SK-N-MC (cell line): ENCODE measurements at regions not wholly inside any gene's neighbourhood (a gene's known extent, or its start where the extent isn't known, plus 50 kb on each side); places are given as distances from the start of the nearest gene placed in this dataset.

ENCODE experiments used
- DNase-seq: peaks from one replicate; pipeline ENCODE4 v3.0.0-alpha.2; 2011; ENCODE audit warnings: low read depth, low spot score
- H3K27ac ChIP-seq: fragments of 200-600 bp; sonication (generic); 2 replicates; pipeline ENCODE4 v1.5.1; 2016; ENCODE audit warnings: mixed run types
- H3K36me3 ChIP-seq: fragments of 200-600 bp; sonication (generic); 2 replicates; pipeline ENCODE4 v1.6.1; 2017; ENCODE audit warnings: antibody characterized with exemption, low read length, mixed read lengths; ENCODE audit not compliant: insufficient read depth
- H3K4me3 ChIP-seq: fragments of 200-600 bp; sonication (generic); 2 replicates; pipeline ENCODE4 v1.5.1; 2016
- H3K9ac ChIP-seq: fragments of 200-600 bp; sonication (generic); 2 replicates; pipeline ENCODE4 v1.8.0; 2017; ENCODE audit warnings: mixed run types, mixed read lengths; ENCODE audit not compliant: insufficient read length
- H3K9me3 ChIP-seq: fragments of 200-600 bp; sonication (generic); 2 replicates; pipeline ENCODE4 v1.6.1; 2017; ENCODE audit warnings: low read depth, mild to moderate bottlenecking, antibody characterized with exemption, low read length, moderate library complexity, mixed read lengths
- EZH2 ChIP-seq: fragments of 200-600 bp; sonication (generic); IDR thresholded peaks from one replicate; pipeline ENCODE4 v1.6.1; 2017; ENCODE audit warnings: antibody characterized with exemption
- FOXP2 ChIP-seq: optimal IDR thresholded peaks from 2 replicates; pipeline ENCODE3; 2011; ENCODE audit warnings: mild to moderate bottlenecking, moderate library complexity; ENCODE audit not compliant: insufficient read depth; ENCODE audit errors: extremely low read length, control extremely low read depth
- POLR2AphosphoS5 ChIP-seq: IDR thresholded peaks from 2 replicates; pipeline ENCODE4 v1.6.1; 2012; ENCODE audit warnings: mild to moderate bottlenecking, low read depth, low read length, borderline replicate concordance

DNA sequence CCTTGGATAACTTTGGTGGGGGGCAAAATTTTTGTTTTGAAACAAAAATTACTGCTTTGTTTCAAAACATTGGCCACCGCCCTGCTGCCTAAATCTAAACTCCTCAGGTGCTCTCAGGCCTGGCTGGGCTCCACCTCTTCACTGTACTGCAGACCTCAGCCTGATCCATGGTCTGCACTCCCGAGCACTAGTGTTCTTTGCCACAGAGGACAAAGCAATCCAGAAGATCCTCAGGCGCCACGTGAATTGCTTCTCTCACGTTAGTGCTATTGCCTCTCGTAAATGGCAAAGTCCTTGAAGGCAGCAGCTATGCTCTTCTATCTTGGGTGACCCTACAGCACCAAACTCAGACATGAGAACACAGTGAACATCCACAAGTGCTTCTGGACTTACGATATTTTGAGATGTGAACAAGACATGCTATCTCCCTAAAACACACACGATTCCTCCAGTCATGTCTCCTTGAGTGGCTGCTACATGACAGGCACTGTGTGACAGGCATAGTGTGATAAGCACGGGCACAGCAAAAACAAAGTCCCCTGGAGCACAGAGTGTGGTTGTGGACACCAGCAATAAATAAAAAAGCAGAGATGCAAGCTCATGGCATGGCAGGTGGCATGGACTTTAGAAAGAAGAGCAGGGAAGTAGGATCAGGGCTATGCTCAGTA, 582.1 kb upstream of the DPP6 start:
- TF ChIP-seq EZH2 = no peak
- TF ChIP-seq FOXP2 = no peak
- TF ChIP-seq POLR2AphosphoS5 = no peak
- Histone ChIP-seq H3K9ac (no peak overlapping the region), H3K4me3 (no peak overlapping the region), H3K27ac (no peak overlapping the region), H3K9me3 (no peaks in the 10 kb centered on the region), H3K36me3 (no peaks in the 10 kb centered on the region)
- no peak for DNase-seq

DNA sequence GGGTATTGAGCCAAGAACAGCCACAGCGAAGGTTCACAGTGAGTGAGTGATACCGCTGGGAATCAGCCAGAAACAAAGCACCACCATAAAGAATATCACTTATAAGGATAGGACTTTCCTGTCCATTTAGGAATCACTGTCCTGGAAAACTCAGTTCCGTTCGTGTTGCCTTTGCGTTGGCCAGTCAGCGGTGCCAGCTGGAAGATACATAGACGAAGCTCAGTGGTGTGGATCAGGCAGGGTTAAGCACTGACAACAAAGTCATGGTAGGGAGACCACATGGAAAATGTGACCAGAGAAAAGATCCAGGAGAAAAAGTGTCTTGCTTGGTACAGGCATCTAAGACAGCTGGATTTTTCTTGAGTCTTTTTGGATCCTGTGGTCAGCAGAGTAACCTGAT, 579.7 kb upstream of the DPP6 start:
- TF ChIP-seq POLR2AphosphoS5 = no peak
- TF ChIP-seq EZH2 = no peak
- no peak for TF ChIP-seq FOXP2
- Histone ChIP-seq H3K9me3 (no peaks in the 10 kb centered on the region), H3K9ac (no peak overlapping the region), H3K36me3 (no peaks in the 10 kb centered on the region), H3K27ac (no peak overlapping the region), H3K4me3 (no peak overlapping the region)
- DNase-seq = no peak

DNA sequence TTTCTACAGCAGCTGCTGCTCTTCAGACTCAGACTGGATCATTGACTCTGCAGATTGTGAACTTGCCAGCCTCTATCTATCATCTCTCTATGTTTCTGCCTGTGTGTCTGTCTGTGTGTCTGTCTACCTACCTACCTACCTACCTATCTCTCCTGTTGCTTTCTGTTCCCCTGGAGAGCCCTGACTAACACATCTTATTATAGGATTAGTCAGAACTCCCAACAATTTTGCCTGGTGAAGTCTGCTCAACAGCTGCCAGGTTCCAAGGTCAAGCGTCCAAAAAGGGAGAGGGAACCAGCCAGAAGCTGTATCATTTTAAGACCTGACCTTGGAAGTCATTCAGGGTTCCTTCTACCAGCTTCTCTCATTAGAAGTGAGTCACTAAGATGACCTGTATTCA, 579.0 kb upstream of the DPP6 start:
- Histone ChIP-seq H3K9ac (no peak overlapping the region), H3K36me3 (no peaks in the 10 kb centered on the region), H3K9me3 (no peaks in the 10 kb centered on the region), H3K4me3 (no peak overlapping the region), H3K27ac (no peak overlapping the region)
- no peak for DNase-seq
- TF ChIP-seq EZH2 = no peak

DNA sequence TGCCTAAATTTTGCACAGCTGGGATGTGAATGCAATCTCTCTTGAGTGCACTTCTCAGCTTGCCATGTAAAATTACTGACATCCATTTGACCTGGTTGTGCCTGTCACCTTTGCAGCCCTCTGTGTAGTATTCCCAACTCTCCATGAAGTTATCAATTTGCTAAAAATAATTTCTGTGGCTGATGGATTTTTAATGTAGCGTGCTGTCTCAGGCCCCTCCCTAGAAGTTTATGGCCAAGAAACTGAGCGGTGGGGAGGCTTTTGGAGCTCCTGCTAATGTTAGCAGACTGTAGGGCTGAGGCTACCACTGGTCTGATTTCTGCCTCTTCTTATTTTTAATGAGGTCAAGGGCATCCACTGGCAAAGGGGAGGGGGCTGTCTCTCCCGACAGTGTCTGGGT, 577.0 kb upstream of the DPP6 start:
- no peak for TF ChIP-seq FOXP2
- TF ChIP-seq EZH2 = no peak
- no peak for TF ChIP-seq POLR2AphosphoS5
- Histone ChIP-seq H3K4me3 (no peak overlapping the region), H3K9ac (no peak overlapping the region), H3K9me3 (no peaks in the 10 kb centered on the region), H3K36me3 (no peaks in the 10 kb centered on the region), H3K27ac (no peak overlapping the region)
- no peak for DNase-seq

DNA sequence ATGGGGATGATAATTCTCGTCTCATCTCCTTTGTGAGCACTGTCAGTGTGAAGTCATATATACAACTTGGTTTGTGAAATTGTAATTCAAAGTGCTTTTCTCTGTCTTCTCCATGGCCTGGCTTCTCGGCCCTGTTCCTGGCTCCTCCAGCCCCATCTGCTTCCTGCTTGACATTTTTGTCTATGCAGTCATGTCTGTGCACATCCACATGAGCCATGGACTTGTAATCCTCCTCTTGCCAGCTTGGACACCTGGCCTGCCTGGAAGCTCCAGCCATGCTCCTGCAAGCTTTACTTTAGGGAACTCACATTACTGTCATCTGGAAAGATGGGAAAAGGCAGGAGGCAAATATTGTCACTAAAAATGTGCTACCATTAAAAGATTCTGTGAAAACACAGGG, 576.0 kb upstream of the DPP6 start:
- DNase-seq = no peak
- Histone ChIP-seq H3K9ac (no peak overlapping the region), H3K4me3 (no peak overlapping the region), H3K9me3 (no peaks in the 10 kb centered on the region), H3K27ac (no peak overlapping the region), H3K36me3 (no peaks in the 10 kb centered on the region)
- TF ChIP-seq EZH2 = no peak

DNA sequence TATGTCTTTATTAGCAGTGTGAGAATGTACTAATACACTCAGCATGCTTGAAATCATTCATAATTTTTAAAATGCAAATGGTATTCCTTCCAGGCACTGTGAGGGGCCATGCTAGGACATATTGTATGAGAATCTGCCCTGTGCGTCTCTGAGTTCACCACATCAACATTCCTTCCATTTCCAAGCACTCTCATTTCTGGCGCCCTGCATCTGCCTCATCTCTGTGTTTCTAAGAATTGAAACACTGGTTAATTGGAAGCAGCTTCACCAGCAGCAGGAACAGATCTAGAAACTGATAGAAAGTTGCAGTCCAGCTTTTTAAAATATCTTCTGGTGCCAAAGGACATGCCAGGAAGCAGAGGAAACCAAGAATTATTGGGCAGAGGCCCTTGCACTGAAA, 555.9 kb upstream of the DPP6 start:
- Histone ChIP-seq H3K27ac (no peak overlapping the region), H3K36me3 (no peaks in the 10 kb centered on the region), H3K9me3 (no peaks in the 10 kb centered on the region), H3K9ac (no peak overlapping the region), H3K4me3 (no peak overlapping the region)
- TF ChIP-seq FOXP2 = no peak
- no peak for TF ChIP-seq EZH2
- no peak for TF ChIP-seq POLR2AphosphoS5
- DNase-seq = no peak

DNA sequence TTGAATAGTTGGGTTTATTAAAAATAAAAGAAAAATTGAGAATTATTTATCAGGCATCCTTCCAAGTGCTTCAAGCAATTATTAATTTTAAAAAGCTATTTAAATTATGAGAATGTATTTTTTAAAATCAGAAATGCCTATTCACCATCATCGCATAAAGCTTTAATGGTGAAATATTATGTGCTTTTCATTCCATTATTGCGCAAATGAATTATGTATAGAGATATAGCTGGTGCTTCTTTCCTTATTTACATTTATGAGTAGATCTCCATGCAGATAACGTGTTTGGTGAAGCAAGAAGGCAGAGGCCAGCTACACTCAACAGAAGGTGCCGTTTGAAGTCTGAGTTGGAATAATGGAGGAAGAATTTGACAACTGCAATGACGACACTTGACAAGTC, 549.1 kb upstream of the DPP6 start:
- Histone ChIP-seq H3K36me3 (no peaks in the 10 kb centered on the region), H3K27ac (no peak overlapping the region), H3K9ac (no peak overlapping the region), H3K4me3 (no peak overlapping the region), H3K9me3 (no peaks in the 10 kb centered on the region)
- TF ChIP-seq FOXP2 (no peak), EZH2 (no peak), POLR2AphosphoS5 (no peak)
- DNase-seq = no peak

DNA sequence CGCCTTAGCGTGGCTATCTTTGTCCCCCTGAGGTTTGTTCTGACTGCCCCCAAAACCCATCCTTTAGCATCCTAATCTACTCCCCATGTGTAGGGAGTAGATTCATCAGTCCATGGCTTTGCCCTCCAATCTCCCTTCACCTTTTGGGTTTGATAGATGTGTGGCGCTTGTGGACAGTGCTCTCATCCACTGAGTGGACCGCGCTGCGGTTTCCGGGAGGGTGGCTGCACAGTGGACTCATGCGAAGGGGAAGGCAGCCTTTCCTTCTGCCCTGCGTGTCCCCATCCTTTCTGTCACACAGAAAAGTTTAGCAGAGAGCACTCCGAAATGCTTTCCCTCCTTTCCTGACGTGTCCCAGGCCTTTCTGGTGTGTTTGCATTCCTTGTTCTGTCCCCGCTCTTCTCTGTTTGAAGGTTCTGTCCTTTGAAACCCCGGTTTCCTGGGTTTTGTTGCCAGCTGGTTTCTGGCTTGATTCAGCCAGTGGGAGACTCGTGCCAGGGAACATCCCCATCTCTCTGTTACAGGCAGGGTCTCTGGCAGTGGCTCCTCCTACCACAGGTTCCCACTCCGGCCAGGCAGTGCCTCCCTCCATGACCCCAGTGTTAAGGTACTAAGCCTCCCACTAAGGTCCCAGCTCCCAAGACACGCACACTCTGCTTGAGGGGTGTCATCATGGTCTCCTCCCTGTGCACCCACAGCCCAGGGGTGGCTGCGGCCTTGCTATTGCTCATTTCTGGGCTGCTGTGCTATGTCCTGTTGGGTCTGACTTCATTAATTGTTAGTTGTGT, 547.7 kb upstream of the DPP6 start:
- no peaks in the 10 kb centered on the region for H3K9me3 ChIP-seq
- no peak overlapping the region for H3K9ac ChIP-seq
- H3K4me3 ChIP-seq = no peak overlapping the region
- TF ChIP-seq POLR2AphosphoS5 = no peak
- TF ChIP-seq EZH2 = no peak
- TF ChIP-seq FOXP2 = no peak
- no peak overlapping the region for H3K27ac ChIP-seq
- no peaks in the 10 kb centered on the region for H3K36me3 ChIP-seq
- DNase-seq = no peak

DNA sequence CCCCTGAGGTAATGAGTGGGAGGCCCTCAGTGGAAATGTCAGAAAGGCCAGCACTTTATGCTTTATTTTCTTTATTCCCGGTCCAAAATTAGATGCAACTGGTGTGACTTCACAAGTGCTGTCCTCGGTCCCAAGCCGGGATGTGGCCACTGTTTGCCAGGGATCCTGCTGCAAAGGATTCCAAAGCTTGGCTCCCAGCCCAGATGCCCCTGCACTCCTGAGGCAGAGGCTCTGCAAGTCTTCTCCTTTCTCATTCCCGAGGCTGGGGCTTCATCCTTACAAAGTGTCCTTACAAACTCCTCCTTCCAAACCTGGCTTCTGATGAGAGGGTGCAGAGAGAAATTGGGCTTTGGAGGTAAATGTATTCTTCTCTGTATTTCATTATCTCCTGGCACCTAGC, 544.3 kb upstream of the DPP6 start:
- no peak overlapping the region for H3K27ac ChIP-seq
- H3K36me3 ChIP-seq = no peaks in the 10 kb centered on the region
- DNase-seq = no peak
- no peak overlapping the region for H3K9ac ChIP-seq
- H3K4me3 ChIP-seq = no peak overlapping the region
- no peaks in the 10 kb centered on the region for H3K9me3 ChIP-seq
- TF ChIP-seq POLR2AphosphoS5 (no peak), EZH2 (no peak), FOXP2 (no peak)
